ENCODE measurements at regions not wholly inside any gene's neighbourhood (a gene's known extent, or its start where the extent isn't known, plus 50 kb on each side); places are given as distances from the start of the nearest gene placed in this dataset.
"Not testable (repeated sequence)": the region's sequence is repeated elsewhere in the genome, so short reads cannot be mapped to it uniquely, and the experiment has no call there.

DNA sequence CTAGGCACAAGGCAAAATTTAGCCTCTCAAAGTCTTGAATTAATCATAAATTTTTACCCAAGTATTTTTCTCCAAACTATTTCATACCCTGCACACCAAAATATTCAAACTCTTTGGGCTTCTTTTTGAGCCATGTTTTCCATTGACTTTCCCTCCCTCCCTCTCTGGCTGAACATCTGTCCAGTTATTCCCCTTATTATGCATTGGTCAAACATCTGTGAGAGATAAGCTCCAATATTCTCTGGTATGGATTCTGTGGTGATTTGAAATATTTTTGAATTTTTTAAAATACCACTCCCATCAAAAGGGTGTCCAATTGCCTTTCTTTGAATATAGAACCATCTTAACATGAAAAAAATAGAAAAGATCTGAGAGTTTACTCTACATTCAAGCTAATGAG is 244.2 kb downstream of the RFPL4B start:
- no peak for DNase-seq

DNA sequence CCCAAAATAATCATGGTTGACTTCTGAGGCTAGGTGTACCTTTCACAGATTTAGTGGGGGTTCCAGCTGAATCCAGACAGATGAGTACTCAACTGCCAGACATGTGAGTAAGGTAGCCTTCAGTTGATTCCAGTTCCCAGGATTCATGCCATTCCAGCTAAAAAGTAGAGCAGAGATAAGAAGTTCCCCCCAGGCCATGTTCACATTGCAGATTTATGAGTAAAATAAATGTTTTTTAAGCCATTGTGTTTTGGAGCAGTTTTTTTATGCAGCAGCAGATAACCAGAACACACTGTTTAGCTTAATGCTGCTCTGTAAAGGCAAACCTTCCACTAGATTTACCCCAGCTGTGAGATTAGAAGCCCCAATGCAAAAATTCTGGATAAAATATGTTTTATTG is 245.0 kb downstream of the RFPL4B start:
- DNase-seq: no peak

DNA sequence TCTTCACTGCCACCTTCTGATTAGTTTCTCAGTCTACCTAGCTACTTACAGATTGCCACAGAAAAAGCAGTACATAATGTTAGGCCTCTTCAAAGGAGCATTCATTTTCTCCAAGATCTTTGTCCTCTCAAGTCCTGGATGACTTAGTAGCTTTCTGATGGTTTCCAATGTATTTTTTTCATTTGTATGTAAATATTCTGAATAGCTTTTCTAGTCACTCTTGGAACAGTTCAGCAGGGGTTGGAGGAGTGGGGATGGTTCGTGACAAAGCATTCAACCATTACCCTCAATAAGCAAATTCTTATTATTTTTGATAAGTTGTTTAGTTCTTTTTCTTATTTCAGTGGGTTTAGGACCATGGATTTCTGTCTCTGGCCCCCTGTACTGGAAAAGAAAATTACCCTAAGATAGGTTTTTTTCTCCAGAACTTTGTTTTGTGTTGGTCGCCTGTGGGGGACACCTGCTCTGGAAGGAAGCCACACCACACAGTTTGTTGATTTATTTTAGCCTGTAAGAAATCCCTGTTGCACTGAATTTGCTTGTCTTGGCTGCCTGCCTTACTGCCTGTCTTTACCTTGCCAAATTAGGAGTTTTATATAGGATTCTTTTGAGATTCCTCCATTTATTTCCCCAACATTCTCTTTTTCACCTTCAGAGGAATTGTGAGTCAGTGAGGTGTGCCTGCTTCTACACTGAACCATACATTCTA is 247.9 kb downstream of the RFPL4B start:
- DNase-seq: no peak

DNA sequence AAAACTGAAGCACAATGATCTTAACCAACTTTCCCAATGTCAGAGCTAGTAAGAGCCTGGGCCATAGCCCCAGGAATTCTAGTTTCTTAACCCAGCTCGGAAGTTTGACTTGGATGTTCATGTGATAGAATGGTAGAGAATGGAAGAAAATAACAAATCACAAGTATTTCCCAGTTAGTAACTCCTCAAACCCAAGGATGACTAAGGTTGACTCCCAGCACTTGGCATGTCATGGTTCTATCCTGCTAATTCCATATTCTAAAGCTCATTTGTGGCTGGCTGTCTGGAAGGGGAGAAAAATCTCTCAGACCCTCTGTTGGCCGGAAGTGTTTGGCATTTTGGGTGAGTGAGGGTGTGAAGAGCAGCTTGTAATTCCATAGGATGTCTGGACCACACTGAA is 248.7 kb downstream of the RFPL4B start:
- DNase-seq: no peak

DNA sequence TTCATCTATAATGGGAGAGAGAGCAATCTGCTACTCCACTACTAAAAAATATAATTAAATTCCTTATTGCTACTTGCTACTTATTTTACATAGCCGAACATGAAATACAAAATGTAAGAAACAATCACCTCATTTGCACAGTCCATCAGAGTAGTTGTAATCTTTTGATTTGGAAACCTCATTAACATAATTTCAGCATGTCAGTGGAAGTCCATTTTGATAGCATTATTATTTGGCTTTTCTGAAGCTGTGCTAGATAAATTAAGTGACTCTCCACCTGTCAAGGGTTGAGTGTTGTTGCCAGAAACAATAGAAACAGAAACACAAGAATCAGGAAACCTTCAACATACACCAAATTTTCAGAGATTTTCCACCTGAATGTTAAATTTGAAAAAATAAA is 250.0 kb downstream of the RFPL4B start:
- no peak for DNase-seq

DNA sequence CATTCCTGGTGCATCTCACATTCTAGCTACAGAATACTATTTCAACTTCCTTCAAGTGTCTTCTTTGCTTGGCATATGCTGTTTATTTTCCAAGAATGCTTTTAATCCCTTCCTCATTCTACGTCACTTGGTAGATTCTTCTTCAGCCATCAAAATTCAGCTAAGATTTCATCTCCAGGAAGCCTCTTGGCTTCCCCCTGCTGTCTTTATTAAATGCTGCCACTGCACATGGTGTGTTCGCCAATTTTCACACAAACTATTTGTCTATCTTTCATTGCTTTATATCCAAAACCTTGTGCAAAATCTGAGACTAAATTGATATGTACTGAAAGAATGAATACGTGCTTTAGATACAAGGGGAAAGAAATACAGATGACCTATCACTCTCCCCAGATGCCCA is 253.0 kb downstream of the RFPL4B start:
- DNase-seq: no peak

DNA sequence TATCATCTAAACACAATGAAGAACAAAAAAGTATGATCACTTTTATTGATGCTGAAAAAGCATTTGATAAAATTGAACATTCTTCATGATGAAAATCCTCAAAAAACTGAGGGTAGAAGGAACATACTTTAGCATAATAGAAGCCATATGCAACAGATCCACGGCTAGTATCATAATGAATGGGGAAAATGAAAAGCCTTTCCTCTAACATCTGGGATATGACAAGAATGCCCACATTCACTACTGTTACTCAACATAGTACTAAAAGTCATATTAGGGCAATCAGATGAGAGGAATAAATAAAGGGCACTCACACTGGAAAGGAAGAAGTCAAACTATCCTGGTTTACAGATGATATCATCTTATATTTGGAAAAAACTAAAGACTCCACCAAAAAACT is 256.6 kb downstream of the RFPL4B start:
- no peak for DNase-seq

DNA sequence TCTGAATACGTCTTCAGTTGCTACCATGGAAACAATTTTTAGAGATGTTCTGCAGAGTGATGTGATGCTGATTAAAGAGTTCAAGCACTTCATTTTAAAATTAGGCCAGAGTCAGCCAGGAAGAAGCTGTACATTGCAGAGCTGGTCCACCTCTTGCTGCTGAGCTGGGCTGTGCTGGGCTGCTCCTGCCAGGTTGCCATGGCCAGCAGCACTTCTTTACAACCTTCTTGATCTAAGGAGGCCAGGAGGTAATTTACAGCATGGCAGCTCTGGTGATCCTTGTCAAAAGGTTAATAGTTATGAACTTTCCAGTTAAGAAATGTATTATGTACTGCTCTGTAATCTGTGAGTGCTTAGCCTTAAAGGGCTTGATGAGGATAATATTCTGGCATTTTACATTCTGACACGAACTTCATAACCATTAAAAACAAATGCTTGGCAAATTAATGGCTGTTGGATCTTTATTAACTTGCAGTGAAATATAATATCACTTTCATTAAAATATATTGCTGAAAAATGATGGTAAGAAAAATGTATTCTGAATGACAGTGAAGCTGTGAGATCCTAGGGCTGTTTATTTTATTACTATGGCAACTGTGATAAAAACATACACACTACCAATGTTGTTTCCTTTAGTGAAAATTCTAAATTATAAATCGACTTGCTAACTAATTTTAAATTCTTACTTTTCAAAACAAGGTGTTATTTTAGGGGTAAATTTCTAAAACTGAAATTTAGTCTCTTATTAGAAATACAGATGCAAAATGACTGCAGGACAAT is 259.7 kb downstream of the RFPL4B start:
- DNase-seq: no peak

DNA sequence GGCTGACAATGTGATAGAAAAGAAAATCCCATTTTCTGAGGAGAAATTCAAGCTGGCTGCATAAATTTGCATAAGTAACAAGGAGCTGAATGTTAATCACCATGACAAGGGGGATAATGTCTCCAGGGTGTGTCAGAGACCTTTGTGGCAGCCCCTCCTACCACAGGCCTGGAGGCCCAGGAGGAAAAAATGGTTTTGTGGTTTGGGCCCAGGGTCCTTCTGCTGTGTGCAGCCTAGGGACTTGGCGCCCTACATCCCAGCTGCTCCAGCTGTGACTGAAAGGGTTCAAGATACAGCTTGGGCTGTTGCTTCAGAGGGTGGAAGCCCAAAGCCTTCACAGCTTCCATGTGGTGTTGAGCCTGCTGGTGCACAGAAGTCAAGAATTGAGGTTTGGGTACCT is 261.8 kb downstream of the RFPL4B start:
- DNase-seq: not testable (repeated sequence)

DNA sequence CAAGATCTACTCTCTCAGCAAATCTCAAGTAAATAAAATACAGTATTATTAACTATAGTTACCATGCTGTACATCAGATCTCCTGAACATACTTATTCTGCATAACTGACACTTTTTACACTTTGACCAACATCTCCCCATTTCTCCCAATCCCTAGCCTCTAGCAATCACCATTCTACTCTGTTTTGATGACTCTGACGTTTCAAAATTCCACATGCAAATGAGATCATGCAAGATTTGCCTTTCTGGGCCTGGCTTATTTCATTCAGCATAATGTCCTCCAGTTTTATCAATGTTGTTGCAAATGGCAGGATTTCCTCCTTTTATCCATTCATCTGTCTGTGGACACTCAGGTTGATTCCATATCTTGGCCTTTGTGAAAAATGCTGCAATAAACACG is 266.3 kb downstream of the RFPL4B start:
- DNase-seq: no peak

DNA sequence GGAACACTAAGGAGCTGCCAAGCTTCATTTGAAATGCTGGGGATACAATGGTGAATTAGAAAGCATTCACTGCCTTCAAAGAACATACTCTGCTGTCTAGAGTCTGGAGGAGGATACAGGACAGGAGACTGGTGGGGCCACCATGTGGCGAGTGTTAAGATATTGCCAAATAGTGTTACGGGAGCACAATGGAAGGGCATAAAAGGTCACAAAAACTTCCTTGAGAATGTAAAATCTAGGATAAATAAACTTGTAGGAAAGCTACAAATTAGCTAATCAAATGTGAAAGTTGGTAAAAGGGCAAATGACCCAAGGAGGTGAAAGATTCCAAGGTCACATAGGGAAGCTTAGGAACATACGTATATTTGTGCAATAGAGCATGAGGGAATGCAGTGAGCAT is 271.7 kb downstream of the RFPL4B start:
- no peak for DNase-seq

DNA sequence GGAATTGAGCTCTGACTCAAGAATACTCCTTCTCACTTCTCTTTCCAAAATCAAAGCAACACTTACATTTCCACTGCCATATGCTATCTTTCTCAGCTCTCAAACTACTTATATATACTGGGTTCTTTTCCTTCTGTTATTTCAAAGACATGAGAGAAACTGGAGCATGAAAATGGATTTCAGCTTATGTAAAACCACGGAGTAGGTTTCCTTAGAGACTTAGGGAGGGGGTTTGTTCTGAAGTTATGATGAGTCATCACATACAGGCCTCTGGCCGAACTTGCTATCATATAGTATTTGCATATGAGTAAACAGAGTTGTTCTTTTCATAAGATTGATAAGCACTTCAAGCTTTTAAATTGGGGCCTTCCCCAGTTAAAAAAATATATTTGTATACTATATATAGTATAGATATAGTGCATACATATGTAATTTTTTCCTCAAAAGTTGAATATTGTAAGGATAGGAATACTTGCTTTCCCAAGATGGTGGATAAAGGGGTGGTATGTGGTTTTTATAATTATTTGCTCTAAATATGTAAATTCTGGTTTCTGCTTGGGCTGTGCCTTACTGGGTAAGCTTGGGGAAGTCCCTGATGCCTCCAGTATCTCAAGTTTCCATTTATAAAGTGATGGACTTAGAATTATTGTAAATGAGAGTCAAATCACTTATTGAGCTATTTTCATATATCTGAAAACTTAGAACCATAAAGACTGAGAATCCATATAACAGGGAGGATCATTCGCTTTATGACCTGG is 273.9 kb downstream of the RFPL4B start:
- no peak for DNase-seq

DNA sequence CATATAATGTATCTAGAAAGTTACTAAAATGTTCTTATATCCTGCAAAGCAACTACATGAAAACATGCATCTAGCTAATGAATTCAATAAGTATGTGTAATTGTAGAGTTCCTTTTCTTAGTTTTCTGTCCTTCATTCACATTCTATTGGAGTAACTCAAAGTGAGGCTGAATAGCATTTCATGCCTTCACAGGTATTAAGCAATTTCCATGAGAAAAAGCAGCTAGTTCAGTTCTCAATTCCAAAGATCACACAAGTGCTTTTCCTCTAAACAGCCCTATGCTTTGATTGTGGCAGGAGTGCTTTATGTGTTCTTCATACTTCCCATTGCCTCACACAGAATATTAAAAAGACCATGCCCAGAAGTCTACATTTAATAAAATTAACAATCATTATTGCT is 274.9 kb downstream of the RFPL4B start:
- DNase-seq: no peak

DNA sequence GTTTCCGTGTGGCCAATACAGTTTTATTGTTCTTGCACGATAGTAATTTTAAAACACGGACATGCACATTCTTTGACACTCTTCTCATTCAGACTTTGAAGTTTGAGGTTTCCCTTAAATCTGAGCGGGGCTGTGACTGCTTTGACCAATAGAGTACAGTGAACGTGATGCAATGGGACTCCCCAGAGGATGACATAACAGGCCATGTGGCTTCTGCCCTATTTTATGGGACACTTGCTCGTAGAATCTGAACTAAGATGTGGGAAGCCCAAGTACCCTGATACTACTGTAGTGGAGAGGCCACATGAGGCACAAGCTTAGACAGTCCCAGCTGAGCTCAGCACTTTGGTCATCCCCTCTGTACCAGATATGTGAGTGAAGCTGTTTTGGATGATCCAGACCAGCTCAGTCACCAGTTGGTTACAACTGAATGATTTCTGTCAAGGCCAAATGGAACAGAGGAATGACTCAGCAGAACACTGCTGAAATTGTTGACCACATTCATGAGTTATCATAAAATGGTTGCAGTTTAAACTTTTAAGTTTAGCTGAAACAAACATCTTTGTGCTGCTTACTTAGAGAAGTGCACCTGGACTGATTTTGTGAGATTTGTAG is 279.4 kb downstream of the RFPL4B start:
- DNase-seq: no peak

DNA sequence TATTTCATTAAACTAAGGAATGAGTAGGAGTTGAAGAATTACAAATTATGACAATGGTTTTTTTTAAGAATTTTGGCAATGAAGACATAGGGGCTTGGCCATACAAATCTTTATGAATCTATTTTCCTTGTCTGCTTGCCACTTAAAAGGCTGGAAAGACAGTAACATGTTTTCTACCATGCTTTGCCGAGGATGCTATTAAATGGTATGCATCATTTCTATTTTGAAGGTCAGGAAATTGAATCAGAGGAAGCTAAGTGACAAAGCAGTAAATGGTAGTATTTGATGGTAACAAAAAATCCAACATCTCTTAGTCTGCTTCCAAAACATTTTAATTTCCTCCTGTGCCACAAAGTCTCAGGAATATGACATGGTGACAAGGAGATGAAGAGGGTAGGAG is 287.2 kb downstream of the RFPL4B start:
- no peak for DNase-seq

DNA sequence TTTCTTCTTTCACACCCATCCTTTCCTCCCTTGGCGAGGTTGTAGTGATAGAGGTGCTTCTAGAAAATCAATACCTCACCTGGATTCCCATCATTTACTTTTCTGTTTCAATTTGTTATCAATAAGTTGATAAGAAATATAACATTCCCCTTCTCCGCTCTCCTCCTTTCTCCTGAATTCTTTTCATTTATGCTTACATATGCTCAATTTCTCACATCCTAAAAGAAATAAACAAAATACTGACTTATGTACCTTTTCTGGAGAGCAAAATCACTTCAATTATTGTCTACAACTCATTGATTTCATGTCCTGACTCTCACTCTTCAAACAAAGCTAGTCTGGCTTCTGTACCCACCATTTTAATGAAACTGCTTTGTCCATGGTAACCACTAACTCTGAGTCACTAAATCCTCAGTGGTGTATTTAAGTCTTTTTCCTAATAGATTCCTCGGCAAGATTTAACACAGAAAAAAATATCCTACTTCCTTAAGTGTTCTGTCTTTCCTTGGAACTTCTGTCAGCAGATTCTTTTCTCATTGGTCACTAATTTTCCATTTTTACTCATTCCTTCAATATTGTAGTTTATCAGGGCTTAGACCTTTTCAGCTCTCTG is 289.6 kb downstream of the RFPL4B start:
- no peak for DNase-seq

DNA sequence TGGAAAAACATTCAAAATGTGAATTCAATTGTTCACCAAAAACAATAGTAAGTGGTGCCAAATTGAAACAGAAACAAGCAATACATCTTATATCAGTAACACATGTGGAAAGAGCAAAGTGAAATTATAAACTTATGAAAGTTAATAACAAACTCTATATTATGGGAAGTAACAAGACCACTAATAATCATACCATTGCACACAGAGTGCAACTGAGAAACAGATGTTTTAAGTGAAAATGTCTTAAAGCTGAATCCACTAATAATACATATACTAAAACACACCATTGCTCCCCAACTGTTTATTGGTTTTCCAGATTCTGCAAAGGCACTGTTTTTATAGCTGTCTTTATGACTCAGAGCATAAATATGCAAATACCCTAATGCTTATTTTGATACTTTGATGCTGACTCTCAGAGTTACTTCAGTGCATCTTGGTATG is 292.3 kb downstream of the RFPL4B start:
- DNase-seq: no peak

DNA sequence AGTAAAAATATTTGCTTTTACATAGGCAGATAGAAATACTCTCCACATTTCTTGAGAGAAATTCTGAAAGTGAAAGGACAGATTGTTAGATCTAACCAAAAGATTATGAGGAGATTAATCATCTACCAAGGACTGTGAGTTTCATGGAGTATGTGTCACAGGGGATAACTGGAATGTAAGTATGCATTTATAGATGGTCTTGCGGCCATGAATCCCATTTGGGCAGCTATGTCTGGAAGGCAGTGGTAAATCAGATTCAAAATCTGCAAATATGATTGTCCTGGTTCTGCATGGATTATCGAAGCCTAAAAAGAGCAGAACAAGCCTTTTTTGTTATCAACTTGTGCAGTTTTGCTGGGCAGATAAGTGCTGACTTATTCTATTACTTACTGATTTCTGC is 293.8 kb downstream of the RFPL4B start:
- no peak for DNase-seq

DNA sequence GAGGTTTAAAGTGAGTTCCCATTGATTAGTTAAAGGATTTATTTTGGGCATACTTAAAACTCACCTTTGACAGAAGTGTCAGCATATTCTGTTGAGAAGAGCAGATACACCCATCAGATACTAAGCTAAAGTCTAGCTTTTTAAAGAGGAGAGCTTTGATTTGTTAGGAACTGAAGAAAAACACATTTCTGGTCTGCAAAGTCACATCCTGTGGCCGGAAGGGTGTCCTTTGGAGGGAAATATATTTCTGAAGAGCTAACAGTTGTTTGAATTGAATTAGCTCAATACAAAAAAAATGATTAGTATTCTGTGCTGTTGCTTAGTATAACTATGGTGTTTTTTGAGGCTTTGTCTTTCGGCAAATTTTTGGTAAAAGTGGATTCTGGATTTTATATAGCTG is 302.7 kb downstream of the RFPL4B start:
- no peak for DNase-seq

DNA sequence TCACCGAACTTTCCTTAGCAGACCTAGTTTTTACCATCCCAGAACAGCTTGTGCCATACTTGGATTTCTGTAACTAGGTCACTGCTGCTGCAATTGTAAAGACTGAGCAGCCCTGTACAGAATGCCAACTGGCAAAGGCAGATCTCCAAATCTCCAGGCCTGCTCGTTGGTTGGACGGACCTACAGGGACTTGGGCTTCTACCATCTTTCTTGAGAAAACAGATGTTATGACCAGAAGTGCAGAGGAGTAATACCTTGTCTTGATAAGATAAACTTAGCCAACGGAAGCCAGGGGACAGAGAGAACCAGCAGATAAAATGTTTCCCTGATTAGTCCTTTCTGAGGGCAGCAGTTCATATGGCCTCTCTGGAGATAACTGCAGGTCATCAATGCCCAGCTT is 304.1 kb downstream of the RFPL4B start:
- DNase-seq: no peak

DNA sequence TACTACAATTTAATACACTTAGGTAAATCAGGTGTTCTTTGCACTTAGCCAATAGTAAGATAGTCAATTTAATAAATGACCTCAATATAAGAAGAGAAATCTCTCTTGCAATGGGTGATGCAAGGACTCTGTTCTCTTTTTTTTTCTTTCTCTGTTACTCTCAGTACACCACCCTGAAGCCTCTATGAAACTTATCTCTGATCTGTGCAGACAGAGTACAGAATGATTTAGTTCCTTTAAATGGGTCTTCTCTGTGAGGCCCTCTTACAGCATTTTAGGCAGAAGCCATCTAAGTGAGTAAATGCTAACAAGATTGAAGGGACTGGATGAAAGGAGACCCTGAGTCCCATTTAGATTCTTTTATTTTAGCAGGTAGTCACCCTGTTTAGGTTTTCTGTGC is 312.8 kb downstream of the RFPL4B start:
- DNase-seq: no peak

DNA sequence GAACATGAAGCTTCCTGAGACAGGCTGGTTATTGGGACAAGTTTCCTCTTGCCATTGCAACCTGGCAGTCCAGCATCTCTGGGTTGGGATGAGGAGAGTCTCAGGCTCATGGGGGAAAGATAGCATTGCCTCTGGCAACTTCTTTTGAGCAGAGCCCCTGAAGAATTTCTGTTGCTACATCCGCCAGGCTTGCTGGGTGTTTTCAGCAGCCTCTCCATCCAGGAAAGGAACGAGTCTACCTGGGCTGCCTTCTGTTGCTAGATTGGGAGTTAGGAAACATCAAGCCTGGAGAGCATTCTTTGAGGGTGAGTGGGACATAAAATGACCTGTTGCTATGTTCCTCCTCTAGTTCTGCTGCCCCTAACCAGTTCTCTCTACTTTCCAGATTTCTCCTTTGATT is 313.5 kb downstream of the RFPL4B start:
- DNase-seq: no peak

DNA sequence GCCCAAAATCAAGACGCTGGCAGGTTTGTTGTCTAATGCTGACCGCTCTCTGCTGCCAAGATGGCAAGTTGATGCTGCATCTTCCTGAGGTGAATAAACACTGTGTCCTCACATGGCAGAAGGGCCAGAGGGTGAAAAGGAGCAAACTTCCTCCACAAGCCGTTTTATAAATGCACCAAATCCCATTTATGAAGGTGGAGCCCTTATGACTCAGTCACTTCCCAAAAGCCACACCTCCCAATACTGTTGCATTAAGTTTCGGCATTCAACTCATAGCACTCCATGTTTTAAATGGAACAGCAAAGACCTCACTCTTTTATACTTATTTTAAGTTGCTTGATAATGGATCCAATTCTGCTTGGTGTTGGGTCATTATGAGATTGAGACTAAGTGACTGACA is 316.6 kb downstream of the RFPL4B start:
- no peak for DNase-seq

Measured in NCI-H2171 (cell line).